Activated CD8-positive, alpha-beta T cell treated with anti-CD3 and anti-CD28 coated beads for 36 hours (primary cell): ENCODE measurements at regions not wholly inside any gene's neighbourhood (a gene's known extent, or its start where the extent isn't known, plus 50 kb on each side); places are given as distances from the start of the nearest gene placed in this dataset.

Experiments
- ATAC-seq: fragments of 200-7000 bp; cut with Tn5 transposase; one replicate; pipeline ENCODE4 v1.10.0; 2021; ENCODE audit warnings: mild to moderate bottlenecking, moderate library complexity
- CTCF ChIA-PET: fragments of 350-600 bp; sonication (Branson Sonifier 250); formaldehyde crosslinking; loops from one replicate; lab custom pipeline; 2021; ENCODE audit warnings: antibody characterized with exemption; lab: Charles Lee
- POLR2A ChIA-PET: fragments of 350-600 bp; sonication (Branson Sonifier 250); formaldehyde crosslinking; loops from one replicate; lab custom pipeline; 2021; ENCODE audit warnings: antibody characterized with exemption; lab: Charles Lee
- DNase-seq: peaks from one replicate; pipeline ENCODE4 v3.0.0-alpha.2; 2020
- H3K27ac Mint-ChIP-seq: one replicate; pipeline ENCODE4 v1.8.0; 2021; ENCODE audit warnings: mild to moderate bottlenecking, mixed read lengths
- H3K27me3 Mint-ChIP-seq: one replicate; pipeline ENCODE4 v1.8.0; 2021; ENCODE audit warnings: mixed read lengths
- H3K36me3 Mint-ChIP-seq: one replicate; pipeline ENCODE4 v1.8.0; 2021; ENCODE audit warnings: low read depth, mixed read lengths
- H3K4me1 Mint-ChIP-seq: one replicate; pipeline ENCODE4 v1.8.0; 2021; ENCODE audit warnings: low read depth, mixed read lengths
- H3K4me3 Mint-ChIP-seq: one replicate; pipeline ENCODE4 v1.8.0; 2021; ENCODE audit warnings: mild to moderate bottlenecking, moderate library complexity, mixed read lengths
- H3K9me3 Mint-ChIP-seq: one replicate; pipeline ENCODE4 v1.8.0; 2021; ENCODE audit warnings: mixed read lengths
- CTCF ChIP-seq: fragments of 200-600 bp; IDR thresholded peaks from one replicate; pipeline ENCODE4 v1.8.0; 2022; ENCODE audit warnings: antibody characterized with exemption, mild to moderate bottlenecking
- intact Hi-C: fragments of 100-400 bp; cut with micrococcal nuclease; formaldehyde crosslinking; loops from one replicate; pipeline ENCODE4 v1.10.0; 2022

- TF ChIP-seq CTCF, result no peak
- H3K36me3 Mint-ChIP-seq, result no peaks in the 10 kb centered on the region
- ChIA-PET POLR2A (no interaction called here), CTCF (no interaction called here)
- H3K4me3 Mint-ChIP-seq, result no peak overlapping the region
- H3K9me3 Mint-ChIP-seq, result no peaks in the 10 kb centered on the region
- H3K27ac Mint-ChIP-seq, result no peak overlapping the region
- intact Hi-C loops, result no loop called here
- no peaks in the 10 kb centered on the region for H3K4me1 Mint-ChIP-seq
- ATAC-seq, result no peak
- no peak for DNase-seq
- no peaks in the 10 kb centered on the region for H3K27me3 Mint-ChIP-seq
Observed at GRCh38 chr4:111500858-111501257, 644.4 kb upstream of the FAM241A start.

DNA sequence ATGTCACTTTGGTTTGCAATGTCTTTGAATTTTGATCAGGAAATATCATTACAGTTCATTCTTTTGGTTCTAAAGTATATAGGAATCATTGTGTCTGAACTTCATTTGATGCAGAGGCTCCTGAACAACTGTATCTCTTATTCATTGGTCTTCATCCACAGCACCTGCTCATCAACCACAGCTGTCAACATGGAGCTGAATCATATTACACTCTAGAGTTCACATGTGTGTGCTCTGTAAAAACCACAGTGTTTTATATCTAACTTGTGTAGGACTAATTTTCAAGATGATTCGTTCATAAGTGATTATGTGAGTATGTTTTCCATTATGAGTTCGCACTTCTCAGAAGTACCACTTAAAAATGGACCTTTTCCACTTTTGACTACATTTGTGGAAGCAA lies 643.3 kb upstream of the FAM241A start:
- H3K9me3 Mint-ChIP-seq, result no peaks in the 10 kb centered on the region
- no peak overlapping the region for H3K4me3 Mint-ChIP-seq
- intact Hi-C loops, result no loop called here
- TF ChIP-seq CTCF, result no peak
- ATAC-seq, result no peak
- no peaks in the 10 kb centered on the region for H3K27me3 Mint-ChIP-seq
- no peak for DNase-seq
- no peaks in the 10 kb centered on the region for H3K4me1 Mint-ChIP-seq
- CTCF ChIA-PET, result no interaction called here
- POLR2A ChIA-PET, result no interaction called here
- H3K36me3 Mint-ChIP-seq, result no peaks in the 10 kb centered on the region
- no peak overlapping the region for H3K27ac Mint-ChIP-seq

DNA sequence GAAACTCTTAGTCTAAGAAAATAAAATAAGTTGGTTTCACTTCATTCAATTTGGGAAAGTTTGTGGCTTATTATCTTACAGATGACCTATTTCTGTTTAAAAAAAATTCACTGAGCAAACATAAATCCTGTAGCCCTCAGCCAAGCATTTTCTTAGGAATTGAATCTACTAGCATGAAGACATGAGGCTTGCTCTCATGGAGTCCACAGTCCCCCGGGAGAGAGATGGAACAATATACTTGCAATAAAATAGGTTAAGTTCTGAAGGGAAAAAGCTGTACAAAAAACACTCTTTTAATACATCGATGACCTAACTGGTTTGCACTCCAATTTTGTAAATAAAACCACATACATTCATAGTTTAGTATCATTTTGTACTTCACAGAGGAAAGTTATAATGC lies 642.6 kb upstream of the FAM241A start:
- ChIA-PET CTCF (no interaction called here), POLR2A (no interaction called here)
- H3K27me3 Mint-ChIP-seq, result no peaks in the 10 kb centered on the region
- no peak overlapping the region for H3K27ac Mint-ChIP-seq
- no peak for TF ChIP-seq CTCF
- DNase-seq (no peak), ATAC-seq (no peak)
- no peaks in the 10 kb centered on the region for H3K4me1 Mint-ChIP-seq
- intact Hi-C loops, result no loop called here
- no peaks in the 10 kb centered on the region for H3K9me3 Mint-ChIP-seq
- no peak overlapping the region for H3K4me3 Mint-ChIP-seq
- no peaks in the 10 kb centered on the region for H3K36me3 Mint-ChIP-seq

DNA sequence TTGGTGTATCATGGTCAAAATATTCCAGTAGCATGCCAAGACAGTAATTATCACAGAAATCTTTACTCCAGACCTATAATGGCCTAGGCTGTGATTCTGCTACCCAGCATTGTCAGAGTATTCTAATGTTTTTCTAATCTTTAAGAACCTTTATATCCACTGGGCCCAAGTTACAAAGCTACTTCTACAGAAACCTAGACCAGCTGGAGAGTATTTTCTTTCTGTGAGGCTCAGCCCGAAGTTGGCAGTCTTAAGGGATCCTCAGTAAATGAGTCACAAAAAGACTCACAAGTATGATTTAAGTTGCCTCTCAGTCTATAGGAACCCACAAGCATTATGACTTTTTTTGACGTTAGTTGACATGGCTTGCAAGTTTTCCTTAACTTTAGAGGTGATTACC lies 638.5 kb upstream of the FAM241A start:
- no peaks in the 10 kb centered on the region for H3K27me3 Mint-ChIP-seq
- ChIA-PET POLR2A (no interaction called here), CTCF (no interaction called here)
- no peaks in the 10 kb centered on the region for H3K9me3 Mint-ChIP-seq
- no peaks in the 10 kb centered on the region for H3K4me1 Mint-ChIP-seq
- H3K36me3 Mint-ChIP-seq, result no peaks in the 10 kb centered on the region
- TF ChIP-seq CTCF, result no peak
- intact Hi-C loops, result no loop called here
- DNase-seq (no peak), ATAC-seq (no peak)
- H3K27ac Mint-ChIP-seq, result no peak overlapping the region
- H3K4me3 Mint-ChIP-seq, result no peak overlapping the region

- ChIA-PET CTCF (no interaction called here), POLR2A (no interaction called here)
- Mint-ChIP-seq H3K9me3 (no peaks in the 10 kb centered on the region), H3K4me3 (no peak overlapping the region), H3K36me3 (no peaks in the 10 kb centered on the region), H3K4me1 (no peaks in the 10 kb centered on the region), H3K27me3 (no peaks in the 10 kb centered on the region), H3K27ac (no peak overlapping the region)
- DNase-seq, result no peak
- no peak for ATAC-seq
- intact Hi-C loops, result no loop called here
- TF ChIP-seq CTCF, result no peak
Observed at GRCh38 chr4:111510535-111510934, 634.7 kb upstream of the FAM241A start.
